ENCODE measurements at regions not wholly inside any gene's neighbourhood (a gene's known extent, or its start where the extent isn't known, plus 50 kb on each side); places are given as distances from the start of the nearest gene placed in this dataset.

DNA sequence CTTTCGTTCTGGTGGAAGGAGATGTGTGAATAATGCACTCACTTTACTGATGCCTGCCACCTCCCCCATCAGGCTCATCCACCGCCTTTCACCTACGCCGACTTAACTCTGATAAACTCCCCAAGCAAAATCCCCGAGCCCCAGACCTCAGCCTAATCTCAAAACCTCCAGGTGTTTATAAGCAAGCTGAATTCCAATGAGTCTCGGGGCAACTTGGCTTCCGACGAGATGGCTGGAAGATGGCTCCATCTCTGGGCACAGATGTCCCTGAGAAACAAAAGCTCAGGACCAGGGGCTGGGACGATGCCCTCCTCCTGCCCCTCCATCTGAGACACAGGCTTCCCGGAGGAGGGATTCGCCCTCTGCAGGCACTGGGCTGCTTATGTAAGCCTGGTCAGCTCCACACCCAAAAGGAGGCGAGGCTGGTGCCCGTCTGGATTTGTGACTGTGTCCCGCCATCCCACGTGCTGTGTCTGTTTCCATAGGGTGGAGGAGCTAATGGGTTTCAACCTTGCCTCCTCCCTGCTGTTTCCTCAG lies 386.4 kb upstream of the TNRC6C start:
- no peak for DNase-seq (ENCODE audit: low read depth)

DNA sequence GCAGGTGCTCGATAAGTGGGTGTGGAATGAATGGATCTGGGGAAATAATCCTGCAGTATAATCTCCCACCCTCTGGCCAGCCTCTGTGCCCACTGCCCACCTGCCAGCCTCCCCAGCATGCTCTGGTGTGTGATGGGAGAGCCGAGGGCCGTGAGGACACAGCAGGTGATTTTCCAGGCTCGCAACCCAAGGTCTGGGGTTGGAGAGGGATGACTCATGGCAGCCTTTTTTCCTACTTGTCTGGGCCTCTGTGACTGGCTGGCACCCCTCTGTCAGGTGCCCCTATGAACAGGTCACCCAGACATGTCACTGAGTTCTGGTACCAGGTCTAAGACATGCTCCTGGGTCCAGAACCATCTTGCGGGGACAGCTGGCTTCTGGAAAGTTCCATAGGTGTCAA lies 385.7 kb upstream of the TNRC6C start:
- DNase-seq (ENCODE audit: low read depth) = no peak

DNA sequence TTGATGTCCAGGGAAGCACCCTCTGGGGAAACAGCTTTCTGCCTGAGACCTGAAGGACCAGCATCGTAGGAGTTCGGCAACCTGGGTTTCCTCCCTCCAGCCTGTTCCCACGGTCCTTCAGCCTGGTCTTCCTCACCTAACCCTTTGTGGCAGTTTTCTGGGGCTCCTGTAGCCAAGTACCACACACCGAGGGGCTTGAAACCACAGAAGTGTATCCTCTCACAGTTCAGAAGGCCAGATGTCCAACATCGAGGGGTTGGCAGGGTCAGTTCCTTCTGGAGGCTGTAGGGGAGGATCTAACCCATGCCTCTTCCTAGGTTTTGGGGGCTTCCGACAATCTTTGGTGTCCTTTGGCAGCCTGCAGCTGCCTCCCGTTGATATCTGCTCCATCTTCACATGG lies 381.0 kb upstream of the TNRC6C start:
- DNase-seq (ENCODE audit: low read depth) = no peak

DNA sequence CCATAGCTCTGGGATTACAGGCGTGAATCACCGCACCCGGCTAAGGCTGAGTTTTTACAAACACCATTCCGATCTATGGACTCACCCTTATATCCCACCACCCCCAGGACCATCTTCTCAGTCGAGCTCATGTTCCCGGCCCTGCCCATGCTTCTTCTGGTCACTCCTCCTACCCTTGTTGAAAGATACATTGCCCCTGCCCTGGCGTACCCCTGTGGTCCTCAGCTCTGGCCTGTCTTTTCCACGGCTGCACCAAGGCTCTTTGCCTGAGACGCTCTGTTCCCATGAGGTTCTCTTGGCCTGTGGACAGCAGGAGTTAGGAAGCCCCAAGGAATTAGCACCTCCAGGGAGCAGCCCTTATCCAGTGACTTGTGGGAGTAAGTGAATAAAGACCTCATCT lies 379.4 kb upstream of the TNRC6C start:
- no peak for DNase-seq (ENCODE audit: low read depth)

DNA sequence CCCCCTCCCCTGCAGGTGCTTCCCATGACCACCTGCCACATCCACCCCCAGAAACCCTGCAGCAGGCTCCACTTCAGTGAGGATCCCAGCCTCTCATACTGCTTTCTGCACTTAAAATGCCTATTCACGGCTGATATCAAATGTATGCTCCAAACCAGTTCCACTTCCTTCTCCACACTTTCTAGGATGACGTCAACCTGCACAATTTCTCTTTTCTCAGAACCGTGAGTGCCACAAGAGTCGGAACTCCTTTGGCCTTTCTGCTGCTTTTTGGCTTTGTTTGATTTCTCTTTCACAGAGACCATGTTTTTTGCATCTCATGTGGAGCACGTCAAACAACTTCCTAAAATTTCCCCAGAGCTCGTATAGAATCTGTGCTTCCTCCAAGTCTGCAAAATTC lies 378.8 kb upstream of the TNRC6C start:
- DNase-seq (ENCODE audit: low read depth) = no peak

DNA sequence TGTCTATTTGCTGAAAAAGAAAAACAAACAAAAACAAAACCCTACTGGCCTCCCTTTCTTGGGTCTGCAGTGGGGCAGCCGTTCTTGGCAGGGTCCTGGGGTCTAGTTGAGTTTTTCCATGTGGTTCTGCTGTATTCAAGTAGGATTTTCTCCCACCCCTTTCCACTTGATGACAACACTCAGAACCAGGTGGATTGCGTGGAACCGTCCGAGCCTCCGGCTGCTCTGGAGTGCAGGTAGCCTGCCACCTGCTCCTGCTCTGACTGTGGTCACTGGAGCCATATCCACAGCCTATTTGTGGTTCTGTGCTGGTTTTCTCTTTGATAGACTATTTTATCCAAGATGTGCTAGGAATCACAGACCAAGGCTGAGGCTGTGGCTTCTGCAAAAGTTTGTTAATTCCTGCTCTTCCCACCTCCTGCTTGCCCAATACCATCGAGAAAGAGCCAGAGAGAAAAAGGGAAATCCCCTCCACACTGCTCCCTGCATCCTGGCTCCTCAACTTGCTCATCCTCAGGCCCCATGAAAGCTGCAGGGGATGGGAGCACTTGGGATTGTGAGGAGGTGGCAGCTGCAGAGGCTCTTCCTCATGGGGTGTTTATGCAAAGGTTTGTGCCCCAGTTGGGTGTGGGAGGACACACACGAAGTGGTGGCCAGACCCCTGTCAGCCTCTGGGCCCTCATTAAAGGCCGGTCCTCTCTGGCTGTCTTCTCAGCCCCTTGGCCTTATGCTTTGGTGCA lies 377.8 kb upstream of the TNRC6C start:
- no peak for DNase-seq (ENCODE audit: low read depth)

DNA sequence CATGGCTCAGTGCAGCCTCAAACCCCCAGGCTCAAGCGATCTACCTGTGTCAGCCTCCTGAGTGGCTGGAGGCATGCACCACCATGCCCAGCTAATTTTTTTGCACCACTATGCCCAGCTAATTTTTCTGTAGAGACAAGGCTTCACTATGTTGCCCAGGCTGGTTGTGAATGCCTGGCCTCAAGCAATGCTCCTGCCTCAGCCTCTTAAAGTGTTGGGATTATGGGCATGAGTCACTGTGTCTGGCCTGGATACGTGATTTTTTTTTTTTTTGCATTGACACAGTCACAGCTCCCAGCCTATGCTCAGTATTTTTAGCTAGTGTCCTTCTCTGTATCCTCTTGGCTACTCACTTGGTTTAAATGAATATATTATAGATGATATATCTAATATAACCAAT lies 377.0 kb upstream of the TNRC6C start:
- DNase-seq (ENCODE audit: low read depth) = no peak

DNA sequence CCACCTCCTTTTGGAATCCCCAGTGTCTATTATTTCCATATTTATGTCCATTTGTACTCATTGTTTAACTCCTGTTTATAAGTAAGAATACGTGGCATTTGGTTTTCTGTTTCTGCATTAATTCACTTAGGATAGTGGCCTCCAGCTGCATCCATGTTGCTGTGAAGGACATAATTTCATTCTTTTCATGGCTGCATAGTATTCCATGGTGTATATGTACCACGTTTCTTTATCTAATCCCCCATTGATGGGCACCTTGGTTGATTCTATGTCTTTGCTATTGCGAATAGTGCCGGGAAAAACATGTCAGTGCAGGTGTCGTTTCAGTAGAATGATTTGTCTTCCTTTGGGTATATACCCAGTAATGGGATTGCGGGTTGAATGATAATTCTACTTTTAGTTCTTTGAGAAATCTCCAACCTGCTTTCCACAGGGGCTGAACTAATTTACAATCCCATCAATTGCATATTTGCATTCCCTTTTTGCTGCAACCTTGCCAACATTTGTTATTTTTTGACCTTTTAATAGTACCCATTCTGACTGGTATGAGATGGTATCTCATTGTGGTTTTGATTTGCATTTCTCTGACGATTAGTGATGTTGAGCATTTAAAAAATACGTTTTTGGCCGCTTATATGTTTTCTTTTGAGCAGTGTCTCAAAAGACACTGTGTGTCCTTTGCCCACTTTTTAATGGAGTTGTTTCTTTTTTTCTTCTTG lies 373.2 kb upstream of the TNRC6C start:
- DNase-seq (ENCODE audit: low read depth) = no peak

DNA sequence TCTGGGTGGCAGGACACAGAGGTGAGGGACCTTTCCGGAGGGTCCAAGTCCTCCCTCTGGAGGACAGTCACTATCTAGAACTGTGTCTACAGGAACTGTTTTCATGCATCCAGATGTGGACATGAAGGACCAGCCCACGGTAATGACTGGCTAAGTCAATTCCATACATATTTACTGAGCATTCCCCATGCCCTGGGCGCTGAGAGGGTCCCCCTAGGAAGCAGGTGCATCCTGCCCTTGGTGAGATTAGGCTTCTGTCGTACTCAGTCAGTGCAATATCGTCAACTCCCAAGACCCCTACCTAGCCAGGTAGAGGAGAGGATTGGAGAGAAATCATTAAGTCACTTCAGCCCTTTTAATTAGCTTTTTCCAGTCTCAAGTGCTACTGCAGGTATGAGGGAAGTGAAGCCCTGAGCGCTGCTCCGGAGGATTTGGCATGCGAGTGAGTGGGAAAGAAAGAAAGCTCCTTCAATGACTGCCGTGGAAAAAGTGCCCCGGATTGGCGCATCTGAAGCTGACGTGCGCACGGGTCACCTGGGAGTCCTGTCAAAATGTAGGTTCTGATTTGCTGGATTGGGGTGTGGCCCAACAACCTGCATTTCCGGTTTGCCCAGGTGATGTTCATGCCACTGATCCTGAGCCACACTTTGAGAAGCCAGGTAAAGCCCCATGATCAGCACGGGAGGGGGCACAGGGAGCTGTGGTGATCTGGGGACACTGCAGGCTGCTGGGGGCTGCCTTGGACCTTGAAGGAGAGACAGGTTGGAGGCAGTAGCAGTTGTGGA lies 367.4 kb upstream of the TNRC6C start:
- DNase-seq (ENCODE audit: low read depth) = no peak

DNA sequence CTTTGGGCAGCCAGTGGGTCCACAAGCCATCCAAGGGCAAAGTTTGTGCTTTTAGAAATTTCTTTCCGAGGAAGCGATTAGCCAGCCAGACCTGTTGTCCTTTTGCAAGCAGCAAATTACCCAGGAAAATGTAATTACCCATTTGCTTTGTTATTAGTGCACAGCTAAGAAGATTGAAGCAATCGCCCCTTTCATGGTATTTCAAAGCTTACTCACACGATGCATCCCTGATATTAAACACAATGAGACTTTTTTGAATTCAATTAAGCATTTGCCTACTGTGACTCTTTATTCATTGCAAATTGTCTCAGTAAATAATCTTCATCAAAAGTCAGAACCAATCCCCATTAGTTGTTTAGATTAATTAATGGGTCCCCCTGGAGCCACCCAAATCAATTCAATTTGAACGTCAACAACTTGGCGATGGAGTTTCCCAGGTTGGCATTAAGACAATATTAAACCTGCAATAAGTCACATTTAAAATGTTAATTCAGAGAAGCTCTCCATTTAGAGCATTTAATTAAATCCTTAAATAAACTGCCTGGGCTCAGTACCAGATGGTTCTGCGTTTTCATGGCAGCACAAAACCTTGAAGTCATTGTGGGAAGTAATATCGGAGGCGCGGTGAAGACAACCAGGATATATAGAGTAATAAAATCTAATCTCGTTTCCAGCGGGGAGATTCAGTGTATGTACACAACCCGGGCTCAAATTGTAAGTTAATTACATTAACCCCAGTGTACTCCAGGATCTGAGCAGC lies 366.2 kb upstream of the TNRC6C start:
- DNase-seq (ENCODE audit: low read depth) = no peak

DNA sequence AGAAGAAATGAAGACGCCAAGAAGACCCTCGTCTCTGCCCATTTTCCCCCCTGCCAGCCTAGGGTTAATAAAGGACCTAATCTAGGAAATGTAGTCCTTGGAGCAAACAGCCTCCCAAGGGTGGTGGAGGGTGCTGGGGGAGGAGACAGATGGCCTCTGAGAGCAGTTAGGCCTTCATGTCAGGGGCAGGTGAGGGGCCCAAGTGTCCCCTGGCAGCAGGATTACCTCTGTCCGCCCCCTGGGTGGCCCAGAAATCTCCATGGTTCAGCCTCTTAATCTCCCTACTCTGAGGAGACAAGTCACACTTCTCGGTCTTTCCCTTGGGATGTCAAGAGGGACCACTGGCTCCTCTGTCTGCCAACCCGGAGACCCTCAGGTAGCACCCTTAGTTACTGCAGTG lies 365.4 kb upstream of the TNRC6C start:
- no peak for DNase-seq (ENCODE audit: low read depth)

DNA sequence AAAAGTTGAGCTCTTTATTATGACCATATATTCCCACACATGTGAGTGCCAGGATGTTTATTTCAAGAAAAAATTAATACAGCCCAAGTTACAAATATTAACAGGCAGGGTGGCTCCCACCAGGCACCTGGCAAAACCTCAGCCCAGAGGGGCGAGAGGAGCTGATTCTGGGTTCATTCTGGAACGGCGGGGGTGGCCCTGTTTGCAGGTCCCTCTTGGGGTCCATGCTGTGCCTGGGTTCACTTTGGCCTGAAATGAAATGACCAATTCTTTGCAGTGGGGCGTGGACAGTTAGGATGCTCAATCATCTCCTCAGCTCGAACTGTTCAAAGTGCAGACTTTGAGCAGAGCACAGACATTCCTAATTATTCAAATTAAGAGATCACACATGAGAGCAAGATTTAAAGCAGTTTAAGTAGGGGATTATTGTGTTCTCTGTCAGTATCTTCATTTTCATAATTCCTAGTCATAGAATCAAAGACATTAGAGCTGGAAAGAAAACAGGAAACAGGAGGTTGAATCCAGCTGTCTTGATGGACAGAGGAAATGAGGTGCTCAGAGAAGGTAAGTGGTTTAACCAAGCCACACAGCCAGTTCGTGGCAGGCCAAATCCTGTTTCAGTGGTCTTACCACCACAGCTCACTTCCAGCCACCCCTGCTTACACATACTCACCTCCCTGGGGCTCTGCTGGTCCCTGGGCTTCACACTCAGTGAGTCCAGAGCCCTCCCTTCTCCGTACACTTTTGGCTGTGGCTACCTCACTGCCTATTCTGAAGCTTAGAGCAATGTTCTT lies 363.9 kb upstream of the TNRC6C start:
- no peak for DNase-seq (ENCODE audit: low read depth)

DNA sequence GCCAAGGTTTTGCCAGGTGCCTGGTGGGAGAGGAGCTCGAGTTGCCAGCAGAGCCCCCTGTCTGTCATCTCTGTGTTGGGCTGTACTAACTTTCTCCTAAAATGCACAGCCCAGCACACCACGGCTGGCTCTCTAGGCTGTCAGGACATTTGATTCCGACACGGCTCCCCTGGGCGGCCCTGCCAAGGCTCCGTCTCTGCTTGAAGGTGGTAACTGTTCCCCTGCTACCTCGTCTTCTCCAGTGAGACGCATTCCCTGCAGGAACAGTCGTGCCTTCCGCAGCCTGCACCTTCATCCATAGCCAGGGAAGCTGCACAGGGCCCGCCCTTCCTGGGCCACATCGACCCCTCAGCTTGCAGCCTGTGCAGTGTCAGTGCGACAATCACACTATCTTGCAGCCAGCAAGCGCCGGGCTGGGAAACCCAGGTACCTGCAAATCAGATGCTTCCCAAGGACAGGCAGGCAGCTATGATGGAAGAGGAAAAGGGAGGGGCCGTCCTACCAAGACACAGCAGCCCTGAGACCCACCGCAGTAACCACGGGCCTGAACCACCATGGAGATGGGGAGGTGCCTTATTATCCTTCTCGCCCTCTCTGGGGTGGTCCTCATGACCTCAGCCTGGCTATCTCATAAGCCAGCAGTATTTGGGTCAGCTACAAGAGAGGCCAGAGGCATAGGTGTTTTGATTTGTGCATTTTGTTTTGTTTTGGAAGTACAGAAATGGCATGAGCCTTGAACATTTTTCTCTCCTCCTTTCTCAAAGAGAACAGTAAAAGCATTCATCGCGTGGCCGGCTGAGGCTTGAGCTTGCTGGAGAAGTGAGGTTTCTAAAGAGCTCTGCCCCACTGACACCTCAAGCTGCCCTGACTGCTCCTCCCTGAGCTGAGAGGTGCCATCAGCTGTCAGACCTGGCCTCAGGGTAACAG lies 361.7 kb upstream of the TNRC6C start:
- no peak for DNase-seq (ENCODE audit: low read depth)

DNA sequence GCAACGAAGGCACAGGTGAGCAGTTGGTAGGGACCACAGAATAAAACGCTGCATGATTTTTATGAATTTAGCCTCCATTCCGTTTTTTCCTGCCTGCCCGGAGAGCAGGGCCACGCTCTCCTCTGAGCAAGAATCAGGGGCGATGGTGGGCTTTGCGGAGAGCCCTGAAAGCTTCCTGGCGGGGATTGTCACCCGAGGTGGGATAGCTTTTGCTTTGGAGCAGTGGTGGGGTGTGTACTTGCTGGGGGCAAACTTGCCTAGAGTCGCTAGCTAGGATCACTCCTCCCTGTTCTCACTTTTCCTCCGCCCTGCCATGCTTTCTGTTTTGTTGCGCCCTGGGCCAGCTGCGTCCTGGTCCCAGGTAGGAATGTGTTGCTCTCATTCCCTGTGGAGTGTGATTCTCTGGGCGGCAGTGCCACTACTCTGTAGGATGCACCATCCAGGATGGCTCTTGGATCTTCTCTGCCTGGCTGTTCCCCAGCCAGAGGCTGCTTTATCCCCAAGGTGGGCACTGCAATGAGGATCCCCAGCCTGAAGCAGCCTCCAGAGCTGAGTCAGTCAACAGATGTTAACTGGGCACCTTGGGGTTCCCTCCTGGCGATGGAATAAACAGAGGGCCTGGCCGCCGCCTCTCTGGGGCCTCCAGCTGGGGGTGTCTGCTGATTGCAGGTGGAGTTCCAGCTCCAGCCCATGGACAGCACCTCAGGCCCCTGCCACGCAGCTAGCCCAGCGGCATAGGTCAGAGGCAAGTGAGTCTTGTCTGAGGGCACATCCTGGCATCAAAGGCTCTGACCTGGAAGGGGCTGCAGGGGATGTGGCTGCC lies 360.9 kb upstream of the TNRC6C start:
- DNase-seq (ENCODE audit: low read depth) = no peak

DNA sequence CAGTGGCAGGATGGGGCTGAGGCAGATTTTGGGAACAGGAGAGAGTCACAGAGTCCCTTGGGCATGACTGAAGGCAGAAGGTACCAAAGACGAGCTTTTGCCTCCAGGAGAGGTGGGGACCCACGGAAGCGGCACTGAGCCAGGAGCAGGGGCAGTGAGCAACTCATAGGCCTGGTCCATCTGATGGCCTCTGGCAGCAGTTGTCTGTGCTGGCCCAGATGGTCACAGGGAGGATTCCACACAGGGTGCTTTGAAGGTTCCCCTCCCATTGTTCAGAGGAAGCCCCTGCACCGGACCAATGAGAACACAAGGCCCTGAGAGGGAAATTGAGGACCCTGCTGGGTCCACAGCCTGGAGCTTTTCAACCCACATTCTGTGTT lies 360.3 kb upstream of the TNRC6C start:
- DNase-seq (ENCODE audit: low read depth) = no peak

DNA sequence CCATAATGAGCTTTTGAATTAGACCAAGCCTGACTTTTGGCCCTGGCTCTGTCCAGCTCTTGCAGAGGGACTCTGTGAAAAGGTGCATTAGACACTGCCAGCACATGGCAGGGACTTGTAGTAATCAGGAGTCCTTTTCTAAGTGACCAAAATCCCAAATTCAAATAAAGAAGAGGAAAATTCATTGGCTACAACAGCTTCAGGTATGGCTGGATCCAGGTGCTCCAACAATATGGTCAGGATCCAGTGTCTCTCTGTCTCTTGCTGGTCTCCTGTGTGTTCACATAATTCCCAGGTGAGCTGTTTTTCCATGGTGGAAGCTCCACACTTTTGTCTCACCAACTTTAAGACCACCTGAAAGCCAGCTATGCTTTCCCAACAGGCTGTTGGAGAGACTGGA lies 358.8 kb upstream of the TNRC6C start:
- no peak for DNase-seq (ENCODE audit: low read depth)

DNA sequence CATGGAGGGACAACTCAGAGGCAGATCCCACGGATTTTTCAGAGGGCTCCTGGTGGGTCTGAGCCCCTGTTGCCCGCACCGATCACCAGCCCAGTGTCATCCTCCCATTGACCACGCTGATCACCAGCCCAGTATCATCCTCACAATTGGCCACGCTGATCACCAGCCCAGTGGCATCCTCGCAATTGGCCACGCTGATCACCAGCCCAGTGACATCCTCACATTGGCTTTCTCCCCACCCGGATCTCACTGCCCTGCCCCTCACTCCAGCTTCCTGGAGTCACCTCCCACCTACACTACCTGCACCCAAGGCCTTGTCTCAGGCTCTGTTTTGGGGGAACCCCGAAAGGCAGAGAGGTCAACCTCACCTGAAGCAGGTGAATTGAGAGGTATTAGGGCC lies 358.2 kb upstream of the TNRC6C start:
- no peak for DNase-seq (ENCODE audit: low read depth)

DNA sequence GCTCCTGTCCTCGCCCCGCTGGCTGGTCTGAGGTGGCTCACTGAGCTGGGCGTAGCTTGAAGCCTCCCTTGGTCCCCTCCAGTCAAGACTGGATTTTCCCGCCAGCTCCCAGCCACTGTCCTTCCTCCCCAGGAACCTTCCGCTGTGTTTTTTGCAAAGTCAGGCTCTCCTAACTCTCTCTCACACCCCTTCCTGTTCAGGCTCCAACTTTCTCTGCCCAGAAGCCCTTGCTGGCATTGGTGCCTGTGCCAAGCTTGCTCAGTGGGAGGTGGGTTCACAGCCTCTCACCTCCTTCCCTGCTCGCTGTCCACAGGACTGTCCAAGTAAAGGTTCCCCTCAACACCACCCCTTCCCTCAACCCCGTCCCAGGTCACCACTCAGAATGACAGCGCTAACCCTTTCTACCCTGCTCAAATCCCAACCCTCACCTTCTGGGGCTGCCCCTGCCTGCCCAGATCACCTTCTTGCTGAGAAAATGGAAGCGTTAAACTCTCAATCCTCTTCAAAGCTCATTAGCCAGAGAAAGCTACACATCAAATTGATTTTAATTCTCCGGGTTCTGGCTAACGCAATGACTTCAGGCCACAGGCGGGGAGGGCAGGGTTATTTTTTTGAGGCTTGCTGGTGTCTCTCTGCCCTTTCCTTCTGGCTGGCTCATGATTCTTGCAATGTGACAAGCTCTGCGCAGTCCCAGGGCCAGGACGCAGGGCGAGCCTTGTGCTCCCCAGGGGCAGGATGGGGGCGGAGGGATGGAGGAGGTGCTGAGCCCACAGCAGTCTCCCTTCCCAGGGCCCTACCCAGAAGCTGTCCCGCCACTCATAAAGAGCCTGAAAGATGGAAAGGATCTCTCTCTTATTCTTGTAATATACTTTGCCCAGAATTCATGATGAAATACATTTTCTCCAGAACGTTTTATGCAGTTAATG lies 357.2 kb upstream of the TNRC6C start:
- DNase-seq (ENCODE audit: low read depth) = no peak
